GM23248 (cell line): ENCODE measurements at regions not wholly inside any gene's neighbourhood (a gene's known extent, or its start where the extent isn't known, plus 50 kb on each side); places are given as distances from the start of the nearest gene placed in this dataset.

ENCODE experiments used
- EZH2 ChIP-seq: fragments of 200-600 bp; sonication (generic); IDR thresholded peaks from 2 replicates; pipeline ENCODE4 v1.6.1; 2018; ENCODE audit warnings: antibody characterized with exemption, mild to moderate bottlenecking; ENCODE audit not compliant: insufficient read depth, poor library complexity, severe bottlenecking
- EZH2phosphoT487 ChIP-seq: fragments of 200-600 bp; sonication (generic); IDR thresholded peaks from 2 replicates; pipeline ENCODE4 v1.6.1; 2018; ENCODE audit warnings: antibody characterized with exemption, moderate library complexity, mild to moderate bottlenecking, low read depth; ENCODE audit not compliant: insufficient read depth

- no peak for TF ChIP-seq EZH2
- no peak for TF ChIP-seq EZH2phosphoT487
Measured at GRCh38 chr10:118875087-118875486, 120.3 kb upstream of the CACUL1 start.
